MCF 10A (cell line): ENCODE measurements at regions not wholly inside any gene's neighbourhood (a gene's known extent, or its start where the extent isn't known, plus 50 kb on each side); places are given as distances from the start of the nearest gene placed in this dataset.

Experiments used
- BruUV-seq: library from RNA; stranded (reverse); fragments of 400-500 nt; replicated peaks from 2 replicates; lab custom pipeline; 2021; lab: Mats Ljungman, UMichigan
- CTCF ChIA-PET: fragments of 300-600 bp; sonication (Branson Sonifier 250); formaldehyde crosslinking; extraction: SDS; loops from one replicate; lab custom pipeline; 2021; ENCODE audit warnings: antibody characterized with exemption, inconsistent platforms; lab: Yijun Ruan, JAX
- POLR2A ChIA-PET: fragments of 300-600, 350-650 bp; sonication (Branson Sonifier 250); formaldehyde crosslinking; extraction: SDS; loops from one replicate; lab custom pipeline; 2020; ENCODE audit warnings: antibody characterized with exemption, inconsistent platforms; lab: Yijun Ruan, JAX
- DNase-seq: peaks from one replicate; pipeline ENCODE4 v3.0.0-alpha.2; 2018; ENCODE audit not compliant: unreplicated experiment
- H3K27ac Mint-ChIP-seq: one replicate; pipeline ENCODE4 v1.8.0; 2022; ENCODE audit warnings: mild to moderate bottlenecking, low read depth, mixed read lengths; ENCODE audit not compliant: unreplicated experiment
- H3K27me3 Mint-ChIP-seq: one replicate; pipeline ENCODE4 v1.8.0; 2022; ENCODE audit warnings: mixed read lengths; ENCODE audit not compliant: insufficient read depth, unreplicated experiment
- H3K36me3 Mint-ChIP-seq: one replicate; pipeline ENCODE4 v1.8.0; 2022; ENCODE audit warnings: mild to moderate bottlenecking, moderate library complexity, mixed read lengths; ENCODE audit not compliant: insufficient read depth, unreplicated experiment
- H3K4me1 Mint-ChIP-seq: one replicate; pipeline ENCODE4 v1.8.0; 2022; ENCODE audit warnings: mixed read lengths; ENCODE audit not compliant: insufficient read depth, unreplicated experiment
- H3K4me3 Mint-ChIP-seq: one replicate; pipeline ENCODE4 v1.8.0; 2022; ENCODE audit warnings: mild to moderate bottlenecking, moderate library complexity, mixed read lengths; ENCODE audit not compliant: unreplicated experiment
- H3K9me3 Mint-ChIP-seq: one replicate; pipeline ENCODE4 v1.8.0; 2022; ENCODE audit warnings: mixed read lengths; ENCODE audit not compliant: unreplicated experiment
- intact Hi-C: fragments of 100-400 bp; cut with micrococcal nuclease; formaldehyde crosslinking; loops from 2 replicates; pipeline ENCODE4 v1.14.1; 2022
- TF ChIP-seq, protein P1 (sequence below): fragments of 200-600 bp; IDR thresholded peaks from one replicate; pipeline ENCODE4 v1.8.0; 2022; ENCODE audit warnings: antibody characterized with exemption, mild to moderate bottlenecking; ENCODE audit not compliant: unreplicated experiment

DNA sequence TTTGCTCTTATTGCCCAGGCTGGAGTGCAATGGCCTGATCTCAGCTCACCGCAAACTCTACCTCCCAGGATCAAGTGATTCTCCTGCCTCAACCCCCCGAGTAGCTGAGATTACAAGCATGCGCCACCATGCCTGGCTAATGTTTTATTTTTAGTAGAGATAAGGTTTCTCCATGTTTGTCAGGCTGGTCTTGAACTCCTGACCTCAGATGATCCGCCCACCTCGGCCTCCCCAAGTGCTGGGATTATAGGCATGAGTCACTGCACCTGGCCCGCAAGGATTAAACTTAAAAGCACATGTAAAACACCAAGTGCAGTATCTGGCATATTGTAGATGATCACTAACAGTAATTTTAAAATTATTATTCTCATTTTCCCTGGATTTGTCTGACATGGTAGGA is 72.9 kb downstream of the C1QL2 start:
- Mint-ChIP-seq H3K36me3 (no peaks in the 10 kb centered on the region), H3K27ac (no peak overlapping the region), H3K9me3 (no peaks in the 10 kb centered on the region), H3K27me3 (peaks cover 19% of the 10 kb centered on the region), H3K4me1 (no peaks in the 10 kb centered on the region), H3K4me3 (no peak overlapping the region)
- TF ChIP-seq, protein P1, sequence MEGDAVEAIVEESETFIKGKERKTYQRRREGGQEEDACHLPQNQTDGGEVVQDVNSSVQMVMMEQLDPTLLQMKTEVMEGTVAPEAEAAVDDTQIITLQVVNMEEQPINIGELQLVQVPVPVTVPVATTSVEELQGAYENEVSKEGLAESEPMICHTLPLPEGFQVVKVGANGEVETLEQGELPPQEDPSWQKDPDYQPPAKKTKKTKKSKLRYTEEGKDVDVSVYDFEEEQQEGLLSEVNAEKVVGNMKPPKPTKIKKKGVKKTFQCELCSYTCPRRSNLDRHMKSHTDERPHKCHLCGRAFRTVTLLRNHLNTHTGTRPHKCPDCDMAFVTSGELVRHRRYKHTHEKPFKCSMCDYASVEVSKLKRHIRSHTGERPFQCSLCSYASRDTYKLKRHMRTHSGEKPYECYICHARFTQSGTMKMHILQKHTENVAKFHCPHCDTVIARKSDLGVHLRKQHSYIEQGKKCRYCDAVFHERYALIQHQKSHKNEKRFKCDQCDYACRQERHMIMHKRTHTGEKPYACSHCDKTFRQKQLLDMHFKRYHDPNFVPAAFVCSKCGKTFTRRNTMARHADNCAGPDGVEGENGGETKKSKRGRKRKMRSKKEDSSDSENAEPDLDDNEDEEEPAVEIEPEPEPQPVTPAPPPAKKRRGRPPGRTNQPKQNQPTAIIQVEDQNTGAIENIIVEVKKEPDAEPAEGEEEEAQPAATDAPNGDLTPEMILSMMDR, result no peak
- no TSS peak for BruUV-seq
- DNase-seq, result no peak
- intact Hi-C loops, result no loop called here
- ChIA-PET CTCF (interaction anchor here (0.8 to 1.0 kb wide), 2 partner anchors 14 to 88 kb away, joined by 3 to 4 read pairs; no protein-coding TSS in a partner anchor), POLR2A (no interaction called here)

DNA sequence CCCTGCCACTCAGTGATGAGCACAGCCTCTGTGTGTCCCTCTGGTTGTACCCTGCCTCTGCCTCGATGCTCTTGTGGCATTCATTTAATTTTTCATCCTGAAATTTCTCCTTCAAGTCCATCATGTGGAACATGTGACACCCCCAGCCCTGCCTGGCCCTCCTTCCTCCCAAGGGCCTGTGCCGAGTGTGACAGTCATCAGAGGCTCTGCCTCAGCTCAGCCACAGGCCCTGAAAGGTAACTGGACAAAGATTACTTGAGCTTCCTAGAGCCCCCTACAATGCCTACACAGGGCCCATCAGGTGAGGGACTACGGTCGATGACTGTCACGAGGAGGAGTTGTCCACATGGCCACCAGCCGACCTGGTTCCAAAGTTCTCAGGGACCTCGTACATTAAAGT is 75.1 kb downstream of the C1QL2 start:
- intact Hi-C loops, result no loop called here
- H3K36me3 Mint-ChIP-seq, result no peaks in the 10 kb centered on the region
- DNase-seq, result no peak
- CTCF ChIA-PET, result no interaction called here
- H3K9me3 Mint-ChIP-seq, result no peaks in the 10 kb centered on the region
- no peaks in the 10 kb centered on the region for H3K4me1 Mint-ChIP-seq
- H3K27ac Mint-ChIP-seq, result no peak overlapping the region
- no TSS peak for BruUV-seq
- H3K4me3 Mint-ChIP-seq, result no peak overlapping the region
- POLR2A ChIA-PET, result no interaction called here
- TF ChIP-seq, protein P1, result no peak
- H3K27me3 Mint-ChIP-seq, result peaks cover 11% of the 10 kb centered on the region

DNA sequence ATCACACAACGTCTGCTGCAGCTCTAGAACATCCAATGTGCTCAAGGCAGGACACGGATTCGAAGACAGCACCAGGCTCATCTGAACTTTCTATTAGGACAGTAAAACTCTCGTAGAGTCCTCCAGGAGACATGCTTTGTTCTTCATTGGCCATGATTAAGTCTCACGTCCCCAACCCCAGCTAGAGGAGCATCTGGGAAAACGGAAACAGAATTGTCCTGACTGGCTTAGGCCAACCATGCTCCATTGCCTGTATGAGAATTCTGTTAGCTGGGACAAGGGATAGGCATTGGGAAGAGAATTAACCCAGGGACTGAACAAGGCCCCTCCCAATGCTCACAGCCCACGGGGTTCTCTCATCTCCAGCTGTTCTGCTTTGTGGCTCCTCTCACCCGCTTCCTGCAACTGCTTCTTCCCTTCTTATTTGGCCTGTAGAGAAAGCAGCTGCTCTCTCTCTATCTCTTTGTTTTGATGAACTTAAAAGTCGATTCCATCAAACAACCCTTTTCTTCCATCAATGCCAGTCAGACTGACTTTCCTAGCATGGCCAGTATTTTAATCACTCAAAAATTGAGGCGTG is 75.6 kb downstream of the C1QL2 start:
- TF ChIP-seq, protein P1, result no peak
- H3K4me3 Mint-ChIP-seq, result no peak overlapping the region
- no peaks in the 10 kb centered on the region for H3K36me3 Mint-ChIP-seq
- no peaks in the 10 kb centered on the region for H3K9me3 Mint-ChIP-seq
- ChIA-PET POLR2A (no interaction called here), CTCF (interaction anchor here (0.6 kb wide), 1 partner anchor 92 kb away, joined by 4 read pairs; no protein-coding TSS in a partner anchor)
- H3K27ac Mint-ChIP-seq, result no peak overlapping the region
- peaks cover 11% of the 10 kb centered on the region for H3K27me3 Mint-ChIP-seq
- intact Hi-C loops, result no loop called here
- no peaks in the 10 kb centered on the region for H3K4me1 Mint-ChIP-seq
- DNase-seq, result no peak
- no TSS peak for BruUV-seq

DNA sequence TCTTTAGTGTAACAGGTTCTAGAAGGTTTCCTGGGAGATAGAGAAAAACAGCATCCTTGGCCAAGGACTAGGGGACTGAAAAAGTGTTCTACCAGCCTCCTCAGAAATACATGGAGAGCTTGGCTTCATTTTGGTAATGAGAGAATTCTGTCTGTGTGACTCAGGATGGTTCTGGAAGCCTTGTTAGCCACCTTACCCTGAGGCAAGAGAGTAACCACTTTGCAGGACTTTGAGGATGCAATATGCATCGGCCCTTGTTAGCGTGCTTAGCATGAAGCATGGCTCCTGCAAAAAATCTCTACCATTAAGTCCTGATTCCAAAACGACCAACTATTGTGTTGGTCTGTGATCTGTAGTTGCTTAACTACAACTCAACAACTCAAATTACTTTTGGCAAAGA is 79.8 kb downstream of the C1QL2 start:
- Mint-ChIP-seq H3K27me3 (peaks cover 33% of the 10 kb centered on the region), H3K27ac (no peak overlapping the region), H3K4me3 (no peak overlapping the region), H3K4me1 (no peaks in the 10 kb centered on the region), H3K36me3 (no peaks in the 10 kb centered on the region), H3K9me3 (no peaks in the 10 kb centered on the region)
- POLR2A ChIA-PET, result no interaction called here
- BruUV-seq, result no TSS peak
- TF ChIP-seq, protein P1, result no peak
- CTCF ChIA-PET, result no interaction called here
- intact Hi-C loops, result no loop called here
- no peak for DNase-seq
